AG09319 (cell line): ENCODE measurements at regions not wholly inside any gene's neighbourhood (a gene's known extent, or its start where the extent isn't known, plus 50 kb on each side); places are given as distances from the start of the nearest gene placed in this dataset.

ENCODE experiments used
- DNase-seq: peaks from one replicate; pipeline ENCODE4 v3.0.0-alpha.2; 2010; ENCODE audit warnings: low read depth; ENCODE audit errors: extremely low read depth
- TF ChIP-seq, protein P1 (sequence below): IDR thresholded peaks from 2 replicates; pipeline ENCODE4 v1.5.1; 2011; ENCODE audit warnings: low read depth, mild to moderate bottlenecking, inconsistent platforms, low read length, moderate library complexity

DNA sequence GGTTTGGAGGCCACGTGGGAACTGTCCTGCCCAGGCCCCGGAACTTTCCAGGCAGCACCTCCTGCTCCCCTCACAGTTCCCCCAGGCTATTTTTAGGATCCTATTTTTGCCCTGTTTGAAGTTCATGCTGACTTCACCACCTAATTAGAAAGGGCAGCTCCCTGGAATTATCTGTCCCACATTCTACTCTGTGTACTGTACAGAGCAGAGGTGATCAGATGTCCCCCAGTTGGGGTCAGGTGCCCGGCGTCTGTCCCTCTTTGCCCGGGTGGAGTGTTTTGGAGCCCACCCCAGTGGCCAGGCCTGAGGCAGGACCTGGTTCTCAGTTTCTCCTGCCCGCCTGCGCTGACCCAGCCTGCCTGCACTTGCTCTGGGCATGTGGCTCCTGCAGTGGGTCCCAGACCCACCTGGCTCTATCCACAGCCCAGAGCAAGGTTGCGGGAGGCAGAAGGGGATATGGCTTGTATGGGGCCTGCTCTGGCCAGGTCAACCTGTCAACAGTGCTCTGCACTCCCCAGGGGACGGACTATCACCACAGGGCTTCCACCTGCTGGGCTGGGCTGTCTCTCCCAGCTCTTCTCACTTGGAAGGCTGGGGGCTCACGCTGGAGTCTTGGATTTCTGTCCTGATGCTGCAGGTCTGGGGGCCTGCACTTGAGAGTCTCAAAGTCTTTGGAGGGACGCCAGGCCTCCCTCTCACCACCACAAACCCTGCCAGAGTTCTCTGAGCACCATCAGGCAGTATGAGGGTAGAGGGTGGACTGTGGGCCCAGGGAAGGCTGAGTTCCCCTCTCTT lies 268.3 kb downstream of the GADD45G start:
- DNase-seq: no peak
- TF ChIP-seq, protein P1, sequence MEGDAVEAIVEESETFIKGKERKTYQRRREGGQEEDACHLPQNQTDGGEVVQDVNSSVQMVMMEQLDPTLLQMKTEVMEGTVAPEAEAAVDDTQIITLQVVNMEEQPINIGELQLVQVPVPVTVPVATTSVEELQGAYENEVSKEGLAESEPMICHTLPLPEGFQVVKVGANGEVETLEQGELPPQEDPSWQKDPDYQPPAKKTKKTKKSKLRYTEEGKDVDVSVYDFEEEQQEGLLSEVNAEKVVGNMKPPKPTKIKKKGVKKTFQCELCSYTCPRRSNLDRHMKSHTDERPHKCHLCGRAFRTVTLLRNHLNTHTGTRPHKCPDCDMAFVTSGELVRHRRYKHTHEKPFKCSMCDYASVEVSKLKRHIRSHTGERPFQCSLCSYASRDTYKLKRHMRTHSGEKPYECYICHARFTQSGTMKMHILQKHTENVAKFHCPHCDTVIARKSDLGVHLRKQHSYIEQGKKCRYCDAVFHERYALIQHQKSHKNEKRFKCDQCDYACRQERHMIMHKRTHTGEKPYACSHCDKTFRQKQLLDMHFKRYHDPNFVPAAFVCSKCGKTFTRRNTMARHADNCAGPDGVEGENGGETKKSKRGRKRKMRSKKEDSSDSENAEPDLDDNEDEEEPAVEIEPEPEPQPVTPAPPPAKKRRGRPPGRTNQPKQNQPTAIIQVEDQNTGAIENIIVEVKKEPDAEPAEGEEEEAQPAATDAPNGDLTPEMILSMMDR: no peak

DNA sequence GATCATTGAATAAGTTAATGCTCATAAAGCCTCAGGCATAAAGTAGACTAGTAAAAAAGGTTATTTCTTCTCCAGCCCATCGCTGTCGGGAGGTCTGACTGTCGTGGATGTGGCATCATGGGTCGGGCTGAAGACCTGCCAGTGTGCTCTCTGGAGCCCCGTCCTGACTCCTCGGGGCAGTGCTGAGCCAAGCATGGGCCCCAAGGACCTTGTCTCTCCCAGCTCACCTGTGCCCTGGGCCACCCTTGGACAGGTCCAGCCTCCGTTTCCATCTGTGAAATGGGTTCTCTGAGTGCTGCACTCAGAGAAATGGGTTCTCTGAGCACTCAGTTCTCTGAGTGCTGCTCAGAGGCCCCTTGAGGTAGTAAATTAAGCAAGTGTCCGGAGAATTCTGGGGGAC lies 269.0 kb downstream of the GADD45G start:
- no peak for DNase-seq
- TF ChIP-seq, protein P1: no peak

DNA sequence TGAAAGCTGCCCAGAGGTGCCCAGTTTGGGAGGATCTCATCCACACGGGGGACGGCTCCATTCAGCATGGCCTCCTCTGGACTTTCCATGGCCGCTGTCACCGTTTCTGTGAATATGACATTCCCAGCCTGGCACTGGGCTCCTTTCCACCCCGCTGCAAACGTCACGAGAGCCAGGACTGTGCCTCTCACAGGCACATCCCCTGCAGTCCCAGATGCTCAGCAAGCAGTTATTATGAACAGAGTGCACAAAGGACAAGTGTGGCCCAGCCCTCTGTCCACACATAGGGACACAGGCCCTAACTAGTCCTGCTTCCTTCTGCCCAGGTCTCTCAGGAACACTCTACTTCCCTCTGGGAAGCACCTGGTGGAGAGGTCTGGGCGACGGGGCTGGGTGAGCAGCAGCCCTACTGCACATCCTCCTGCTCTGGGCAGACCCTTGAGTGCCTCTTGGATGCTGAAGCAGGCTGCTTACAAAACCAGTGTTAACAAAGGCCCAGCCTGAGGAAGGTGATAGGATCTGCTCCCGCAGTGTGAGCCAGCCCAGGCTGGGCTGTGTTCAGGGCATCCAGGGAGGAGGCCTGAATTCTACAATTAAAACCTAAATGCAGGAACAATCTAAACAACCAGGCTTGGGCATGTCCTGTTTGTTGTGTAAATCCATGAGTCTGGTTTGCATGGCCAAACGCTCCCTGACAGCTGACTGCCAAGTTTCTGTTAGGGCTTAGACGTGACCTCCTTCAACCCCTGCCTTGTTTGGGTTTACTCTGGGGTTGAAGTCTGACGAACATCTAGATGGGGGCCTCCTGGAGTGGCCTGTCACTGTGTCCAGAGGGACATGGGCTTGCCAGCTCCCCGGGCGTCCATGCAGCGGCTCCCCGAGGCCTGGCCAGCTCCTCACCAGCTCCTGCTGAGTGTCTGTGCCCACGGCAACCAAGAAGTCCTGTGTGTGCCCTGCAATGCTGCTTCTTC lies 269.8 kb downstream of the GADD45G start:
- DNase-seq: no peak
- TF ChIP-seq, protein P1: no peak

DNA sequence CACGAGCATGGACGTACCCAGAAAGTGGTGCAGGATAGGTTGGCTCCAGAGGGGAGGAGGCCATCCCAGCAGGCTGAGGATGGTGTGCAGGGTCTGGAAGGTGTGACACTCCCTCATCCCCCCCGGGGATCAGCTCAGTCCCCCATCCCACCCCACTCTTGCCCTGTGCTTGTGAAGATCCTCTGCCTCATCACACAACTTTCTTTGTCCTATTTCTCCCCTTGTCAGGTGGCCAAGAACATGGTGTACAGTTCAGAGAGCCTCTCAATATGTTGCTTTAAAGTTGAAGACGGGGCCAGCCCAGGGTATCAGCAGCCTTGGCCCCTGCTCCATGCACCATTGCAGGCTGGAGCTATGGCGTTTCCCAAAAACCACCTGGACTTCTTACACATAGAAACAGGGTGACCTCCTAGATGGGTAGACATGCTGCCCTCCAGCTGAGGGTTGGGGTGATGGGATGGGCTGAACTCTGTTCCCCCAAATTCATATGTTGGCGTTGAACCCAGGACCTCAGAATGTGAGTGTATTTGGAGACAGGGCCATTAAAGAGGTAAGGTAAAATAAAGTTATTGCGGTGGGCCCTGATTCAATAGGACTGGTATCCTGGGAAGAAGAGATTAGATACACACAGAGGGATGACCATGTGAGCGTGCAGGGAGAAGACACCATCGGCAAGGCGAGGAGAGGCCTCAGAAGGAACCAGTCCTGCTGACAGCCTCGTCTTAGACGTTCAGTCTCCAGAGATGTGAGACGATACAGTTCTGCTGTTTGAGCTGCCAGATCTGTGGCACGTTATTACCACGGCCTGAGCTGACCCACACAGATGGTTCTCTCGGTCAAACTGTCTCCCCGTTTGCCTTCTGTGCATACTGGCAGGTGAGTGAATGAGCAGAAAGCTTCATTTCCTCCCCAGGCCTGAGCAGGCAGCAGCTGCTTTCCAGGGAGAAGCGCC lies 272.5 kb downstream of the GADD45G start:
- DNase-seq: no peak
- TF ChIP-seq, protein P1: no peak

DNA sequence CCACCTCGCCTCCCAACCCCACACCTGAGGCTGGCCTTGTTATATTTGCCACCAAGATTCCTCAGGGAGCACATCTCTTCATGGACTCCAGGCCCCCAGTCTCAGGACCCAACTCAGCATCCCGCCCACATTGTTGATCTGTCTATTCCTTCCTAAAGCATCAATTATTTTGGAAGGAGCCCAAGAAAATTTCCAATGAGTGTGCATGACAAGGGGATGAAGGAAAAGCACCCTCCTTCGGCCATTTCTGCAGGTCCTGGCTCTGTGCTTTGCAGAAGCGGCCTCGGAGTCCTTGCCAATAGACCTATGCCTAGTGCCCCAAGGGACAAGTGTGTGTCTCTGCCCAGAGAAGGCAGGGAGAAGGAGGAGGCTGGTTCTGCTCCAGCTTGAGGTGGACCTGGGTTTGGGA lies 273.2 kb downstream of the GADD45G start:
- TF ChIP-seq, protein P1: no peak
- no peak for DNase-seq

DNA sequence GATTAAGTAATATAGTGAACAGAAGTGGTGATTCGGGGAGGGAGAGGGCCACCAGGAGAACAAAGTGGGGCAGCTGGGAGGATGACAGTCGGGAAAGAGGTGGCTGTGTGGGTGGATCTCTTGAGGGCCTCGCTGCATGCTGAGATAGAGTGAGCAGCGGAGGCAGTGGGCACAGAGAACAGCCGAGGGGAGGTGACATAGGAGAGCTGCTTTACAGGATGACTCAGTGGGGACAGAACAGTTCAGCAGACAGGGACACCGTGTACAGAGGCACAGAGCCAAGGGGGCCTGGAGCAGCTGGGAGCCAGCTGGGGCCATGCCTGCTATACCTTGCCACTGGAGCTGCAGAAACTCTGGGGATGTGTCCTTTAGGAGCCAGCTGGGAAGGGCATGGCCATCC lies 273.9 kb downstream of the GADD45G start:
- TF ChIP-seq, protein P1: no peak
- no peak for DNase-seq
